HG03108 (cell line): ENCODE measurements at regions not wholly inside any gene's neighbourhood (a gene's known extent, or its start where the extent isn't known, plus 50 kb on each side); places are given as distances from the start of the nearest gene placed in this dataset.

Experiments
- ATAC-seq: cut with Tn5 transposase; IDR thresholded peaks from one replicate; pipeline ENCODE4 v1.9.1; 2021; ENCODE audit warnings: moderate library complexity; ENCODE audit not compliant: unreplicated experiment

GRCh38 chr2:30310371-30310770 lies 79.0 kb downstream of the LBH start:
- ATAC-seq = no peak

GRCh38 chr2:30310955-30311354 lies 79.6 kb downstream of the LBH start:
- ATAC-seq = no peak

GRCh38 chr2:30311711-30312110 lies 80.4 kb downstream of the LBH start:
- ATAC-seq = no peak

- ATAC-seq = no peak
Measured at GRCh38 chr2:30312916-30313315, 81.6 kb downstream of the LBH start.

- ATAC-seq = no peak
Measured at GRCh38 chr2:30314981-30315380, 83.6 kb downstream of the LBH start.

- no peak for ATAC-seq
Measured at GRCh38 chr2:30315391-30316063, 84.2 kb downstream of the LBH start.

- no peak for ATAC-seq
Measured at GRCh38 chr2:30316408-30316807, 85.1 kb downstream of the LBH start.

GRCh38 chr2:30318987-30319782 lies 87.9 kb downstream of the LBH start:
- no peak for ATAC-seq

GRCh38 chr2:30321466-30321865 lies 90.1 kb downstream of the LBH start:
- no peak for ATAC-seq

GRCh38 chr2:30323499-30323898 lies 92.2 kb downstream of the LBH start:
- ATAC-seq = no peak

GRCh38 chr2:30324245-30324908 lies 93.0 kb downstream of the LBH start:
- ATAC-seq = no peak

- no peak for ATAC-seq
Measured at GRCh38 chr2:30325600-30326328, 94.4 kb downstream of the LBH start.

GRCh38 chr2:30326497-30326896 lies 95.2 kb downstream of the LBH start:
- no peak for ATAC-seq

GRCh38 chr2:30331038-30331437 lies 99.7 kb downstream of the LBH start:
- ATAC-seq = no peak

GRCh38 chr2:30331869-30332268 lies 100.5 kb downstream of the LBH start:
- ATAC-seq = no peak

GRCh38 chr2:30332791-30333453 lies 101.6 kb downstream of the LBH start:
- no peak for ATAC-seq

- no peak for ATAC-seq
Measured at GRCh38 chr2:30334762-30335363, 103.5 kb downstream of the LBH start.

GRCh38 chr2:30336084-30336483 lies 104.8 kb downstream of the LBH start:
- no peak for ATAC-seq

GRCh38 chr2:30336978-30337841 lies 105.9 kb downstream of the LBH start:
- ATAC-seq = peak; percentile 87
